ENCODE measurements at regions not wholly inside any gene's neighbourhood (a gene's known extent, or its start where the extent isn't known, plus 50 kb on each side); places are given as distances from the start of the nearest gene placed in this dataset.
"Not testable (repeated sequence)": the region's sequence is repeated elsewhere in the genome, so short reads cannot be mapped to it uniquely, and the experiment has no call there.

GRCh38 chr19:28539759-28540158, 673.2 kb downstream of the UQCRFS1 start:
- no peaks in the 10 kb centered on the region for H3K9me1 ChIP-seq (replicated peaks; ENCODE audit: control insufficient read depth, extremely low read depth, insufficient read depth, low read length)

GRCh38 chr19:28538579-28538978, 674.4 kb downstream of the UQCRFS1 start:
- FAIRE-seq; H3K4me1 ChIP-seq (ENCODE audit: control insufficient read depth, extremely low read depth, insufficient read depth, low read length); H3K4me2 ChIP-seq (ENCODE audit: insufficient read depth, low read length); H3K27me3 ChIP-seq (ENCODE audit: control insufficient read depth in 2 of 2, insufficient read depth in 2 of 2, low read length in 2 of 2); BruUV-seq (replicated peaks); H4K20me1 ChIP-seq (replicated peaks; ENCODE audit: control insufficient read depth, extremely low read depth, insufficient read depth, low read length); H3K27ac ChIP-seq (ENCODE audit: insufficient read depth, low read depth, low read length); H3K36me3 ChIP-seq (ENCODE audit: control insufficient read depth in 2 of 2, extremely low read depth in 1 of 2, insufficient read depth in 2 of 2, low read length in 2 of 2); H2AFZ ChIP-seq (ENCODE audit: low read depth, low read length); CTCF ChIA-PET; H3K9me1 ChIP-seq (replicated peaks; ENCODE audit: control insufficient read depth, extremely low read depth, insufficient read depth, low read length); H3K4me3 ChIP-seq (replicated peaks in 1 of 3; ENCODE audit: insufficient read depth in 1 of 3, low read depth in 1 of 3, low read length in 3 of 3); H3K79me2 ChIP-seq (ENCODE audit: control insufficient read depth, insufficient read depth, low read length); H3K9ac ChIP-seq (replicated peaks; ENCODE audit: extremely low read depth, insufficient read depth, low read length); POLR2A ChIA-PET; intact Hi-C loops (cut with micrococcal nuclease); H3K9me3 ChIP-seq (replicated peaks; ENCODE audit: control insufficient read depth, insufficient read depth, low read length); dilution Hi-C loops (cut with MboI; ENCODE audit: extremely low pct_ligation_motif_present, low sequenced_read_pairs); DNase-seq (ENCODE audit: low read depth, low spot score): not testable (repeated sequence)

More at GRCh38 chr19:28539759-28540158, 673.2 kb downstream of the UQCRFS1 start:
- CTCF ChIA-PET: no interaction called here
- H3K4me1 ChIP-seq (ENCODE audit: control insufficient read depth, extremely low read depth, insufficient read depth, low read length): no peaks in the 10 kb centered on the region
- POLR2A ChIA-PET: no interaction called here
- H3K27ac ChIP-seq (ENCODE audit: insufficient read depth, low read depth, low read length): no peak overlapping the region
- BruUV-seq (replicated peaks): no TSS peak
- no peaks in the 10 kb centered on the region for H3K27me3 ChIP-seq (ENCODE audit: control insufficient read depth in 2 of 2, insufficient read depth in 2 of 2, low read length in 2 of 2)
- intact Hi-C loops (cut with micrococcal nuclease) (no loop called here), dilution Hi-C loops (cut with MboI; ENCODE audit: extremely low pct_ligation_motif_present, low sequenced_read_pairs) (no loop called here)
- no peaks in the 10 kb centered on the region for H3K9me3 ChIP-seq (replicated peaks; ENCODE audit: control insufficient read depth, insufficient read depth, low read length)
- no peaks in the 10 kb centered on the region for H3K36me3 ChIP-seq (ENCODE audit: control insufficient read depth in 2 of 2, extremely low read depth in 1 of 2, insufficient read depth in 2 of 2, low read length in 2 of 2)
- H3K9ac ChIP-seq (replicated peaks; ENCODE audit: extremely low read depth, insufficient read depth, low read length): no peak overlapping the region
- no peak for FAIRE-seq
- H4K20me1 ChIP-seq (replicated peaks; ENCODE audit: control insufficient read depth, extremely low read depth, insufficient read depth, low read length): no peaks in the 10 kb centered on the region
- no peak overlapping the region for H2AFZ ChIP-seq (ENCODE audit: low read depth, low read length)
- no peak for DNase-seq (ENCODE audit: low read depth, low spot score)
- no peak overlapping the region for H3K4me3 ChIP-seq (replicated peaks in 1 of 3; ENCODE audit: insufficient read depth in 1 of 3, low read depth in 1 of 3, low read length in 3 of 3)
- H3K4me2 ChIP-seq (ENCODE audit: insufficient read depth, low read length): no peak overlapping the region
- TF ChIP-seq FOS (IDR thresholded peaks at IDR 0.05; ENCODE audit: borderline replicate concordance, insufficient read depth, low read length) (no peak), GATA2 (IDR thresholded peaks at IDR 0.05; ENCODE audit: insufficient read depth, insufficient read length, low read depth, low read length) (no peak), POLR2A (IDR thresholded peaks at IDR 0.05; ENCODE audit: low read depth, low read length) (no peak)
- H3K79me2 ChIP-seq (ENCODE audit: control insufficient read depth, insufficient read depth, low read length): no peaks in the 10 kb centered on the region

All from endothelial cell of umbilical vein (primary cell).